ENCODE measurements at regions not wholly inside any gene's neighbourhood (a gene's known extent, or its start where the extent isn't known, plus 50 kb on each side); places are given as distances from the start of the nearest gene placed in this dataset.

DNA sequence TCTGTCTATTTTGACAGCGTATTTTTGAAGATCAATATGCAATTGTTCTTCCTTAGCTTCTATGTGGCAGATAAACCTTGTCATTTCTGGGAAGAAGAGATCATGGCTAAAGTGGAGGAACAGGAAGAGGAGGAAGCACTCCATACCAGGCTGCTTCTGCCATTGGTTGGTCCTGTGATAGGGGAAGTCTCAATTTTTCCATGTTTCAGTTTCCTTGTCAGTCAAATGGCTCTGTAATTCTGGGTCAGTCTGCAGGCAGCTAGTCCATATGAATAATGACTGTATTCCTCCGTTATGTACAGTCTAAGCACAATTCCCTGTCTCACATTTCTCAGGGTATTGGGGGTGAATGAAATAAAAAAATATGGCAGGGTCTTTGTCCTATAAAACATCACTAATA lies 277.6 kb upstream of the CXCR4 start:
- no peak for DNase-seq

- DNase-seq = no peak
Measured at GRCh38 chr2:136394136-136395060, 276.4 kb upstream of the CXCR4 start.

GRCh38 chr2:136393514-136393913 lies 275.6 kb upstream of the CXCR4 start:
- DNase-seq = no peak

DNA sequence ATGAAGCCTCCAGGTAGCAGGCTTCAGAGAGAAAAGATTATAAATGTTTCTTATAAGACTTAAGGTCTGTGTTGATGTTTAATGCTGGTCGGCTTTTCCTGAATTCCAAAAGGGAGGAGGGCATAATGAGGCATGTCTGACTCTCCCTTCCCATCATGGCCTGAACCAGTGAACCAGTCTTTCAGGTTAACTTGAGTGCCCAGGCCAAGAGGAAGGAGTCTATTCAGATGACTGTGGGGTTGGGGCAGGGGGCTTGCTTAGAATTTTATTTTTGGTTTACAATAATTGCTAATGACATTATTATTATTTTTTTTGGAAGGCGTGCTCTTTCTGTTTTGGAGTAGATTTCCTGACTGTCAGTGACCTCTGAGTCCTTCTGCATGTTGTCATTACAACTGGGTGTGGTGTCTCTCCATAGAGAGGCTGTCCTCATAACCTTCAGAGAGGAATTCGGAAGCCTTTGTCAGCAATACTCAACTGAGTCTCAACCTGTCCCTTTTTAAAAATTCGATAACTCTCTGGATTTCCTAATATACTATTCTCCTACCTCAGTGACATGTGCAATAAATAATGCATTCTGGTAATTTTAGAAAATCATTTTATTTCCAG lies 275.1 kb upstream of the CXCR4 start:
- no peak for DNase-seq

DNA sequence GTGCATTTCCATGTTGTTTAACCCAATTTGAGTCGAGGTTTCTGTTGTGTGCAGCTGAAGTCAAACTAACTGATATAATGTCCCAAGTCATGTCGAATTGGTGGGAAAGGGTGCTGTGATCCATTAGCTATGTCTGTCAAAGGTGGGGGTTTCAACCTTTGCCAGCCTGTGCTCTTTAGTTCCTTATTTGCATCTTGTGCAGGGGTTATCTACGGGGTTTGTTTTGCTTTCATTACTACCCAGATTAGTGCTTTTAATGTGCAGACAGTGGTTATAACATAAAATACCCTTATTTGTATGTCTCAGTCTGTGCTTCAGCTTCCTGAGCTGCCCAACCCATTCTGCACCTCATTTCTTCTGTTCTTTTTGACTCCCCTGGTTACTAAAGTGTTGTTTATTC lies 271.9 kb upstream of the CXCR4 start:
- no peak for DNase-seq

DNA sequence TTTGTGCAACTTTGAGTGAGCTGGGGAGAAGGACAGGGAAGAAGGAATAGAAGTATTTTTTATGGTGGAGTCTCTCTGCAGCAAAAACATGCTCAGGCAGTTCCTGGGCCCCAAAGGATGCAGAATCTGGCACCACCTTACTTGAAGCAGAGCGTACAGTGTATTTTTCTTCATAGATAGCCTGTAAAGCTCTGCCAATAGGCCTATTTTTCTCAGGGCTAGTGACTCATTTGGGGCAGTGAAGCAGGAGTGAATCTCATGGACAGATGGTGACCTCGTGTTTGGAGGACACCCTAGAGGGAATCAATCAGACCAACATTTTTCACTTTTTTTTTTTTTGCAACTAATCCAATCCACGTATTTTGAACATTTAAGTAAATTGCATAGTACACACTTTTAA lies 268.1 kb upstream of the CXCR4 start:
- peak; percentile 28 for DNase-seq

GRCh38 chr2:136384531-136385303 lies 266.8 kb upstream of the CXCR4 start:
- DNase-seq = peak; percentile 50

GRCh38 chr2:136383167-136383566 lies 265.2 kb upstream of the CXCR4 start:
- no peak for DNase-seq

DNA sequence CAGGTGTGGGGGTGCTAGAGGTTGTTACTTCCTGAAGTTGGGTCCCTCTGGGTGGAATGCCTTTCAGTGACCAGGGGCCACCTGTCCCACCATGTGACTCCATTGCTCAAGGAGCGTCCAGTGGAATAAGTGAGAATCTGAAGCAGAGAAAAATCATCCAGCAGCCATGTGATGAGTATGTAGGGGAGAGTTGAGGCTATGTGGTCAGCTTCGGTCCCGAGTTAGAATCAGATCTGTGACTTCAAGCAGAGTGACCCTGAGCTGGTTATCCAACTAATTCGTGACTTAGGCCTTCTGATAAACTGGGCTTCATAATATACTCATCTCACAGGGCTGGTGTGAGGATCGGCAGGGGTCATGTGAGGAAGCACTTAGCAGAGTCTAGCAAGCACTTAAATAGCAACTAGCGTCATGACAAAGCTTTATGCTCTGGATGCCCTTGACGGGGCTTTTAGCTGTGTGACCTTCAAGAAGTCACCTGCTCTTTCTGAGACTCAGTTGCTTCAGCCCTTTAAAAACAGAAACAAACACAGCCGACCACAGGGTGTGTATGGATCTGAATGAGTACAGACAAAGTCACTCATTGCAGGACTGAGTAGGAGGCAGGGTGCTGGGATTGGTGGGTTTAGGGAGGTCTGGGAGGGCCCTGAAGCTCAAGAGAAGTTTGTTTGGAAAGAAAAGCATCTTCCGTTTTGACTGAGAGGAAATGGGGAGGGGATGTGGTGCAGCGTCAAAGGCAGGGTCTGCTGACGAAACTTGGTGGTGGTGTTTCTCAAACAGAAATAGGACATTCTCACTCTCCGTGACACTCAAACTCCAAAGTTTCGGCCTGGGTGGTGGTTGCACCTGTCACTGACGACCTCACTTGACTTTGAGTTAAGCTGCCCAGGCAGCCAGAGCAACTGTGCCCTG lies 264.0 kb upstream of the CXCR4 start:
- DNase-seq = no peak

DNA sequence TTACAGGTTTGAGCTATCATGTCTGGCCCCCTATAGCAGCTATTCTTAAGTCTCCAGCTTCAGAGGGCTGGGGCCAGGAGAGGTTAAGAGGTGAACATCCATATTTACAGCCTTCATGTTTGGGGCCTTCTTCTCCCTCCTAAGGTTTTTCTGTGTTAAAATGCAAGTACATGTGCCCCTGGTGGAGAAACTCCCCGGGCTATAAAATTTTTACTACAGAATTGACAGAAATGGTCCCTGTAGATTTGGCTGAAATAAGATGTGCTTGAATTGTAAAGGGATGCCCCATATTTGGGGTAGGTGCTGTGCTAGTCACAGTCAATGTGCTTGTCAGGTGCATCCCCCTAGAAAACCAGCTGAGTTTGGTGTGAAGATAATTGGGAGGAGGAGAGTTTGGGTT lies 263.3 kb upstream of the CXCR4 start:
- no peak for DNase-seq

- DNase-seq = peak; percentile 79
Measured at GRCh38 chr2:136378712-136379595, 261.0 kb upstream of the CXCR4 start.

DNA sequence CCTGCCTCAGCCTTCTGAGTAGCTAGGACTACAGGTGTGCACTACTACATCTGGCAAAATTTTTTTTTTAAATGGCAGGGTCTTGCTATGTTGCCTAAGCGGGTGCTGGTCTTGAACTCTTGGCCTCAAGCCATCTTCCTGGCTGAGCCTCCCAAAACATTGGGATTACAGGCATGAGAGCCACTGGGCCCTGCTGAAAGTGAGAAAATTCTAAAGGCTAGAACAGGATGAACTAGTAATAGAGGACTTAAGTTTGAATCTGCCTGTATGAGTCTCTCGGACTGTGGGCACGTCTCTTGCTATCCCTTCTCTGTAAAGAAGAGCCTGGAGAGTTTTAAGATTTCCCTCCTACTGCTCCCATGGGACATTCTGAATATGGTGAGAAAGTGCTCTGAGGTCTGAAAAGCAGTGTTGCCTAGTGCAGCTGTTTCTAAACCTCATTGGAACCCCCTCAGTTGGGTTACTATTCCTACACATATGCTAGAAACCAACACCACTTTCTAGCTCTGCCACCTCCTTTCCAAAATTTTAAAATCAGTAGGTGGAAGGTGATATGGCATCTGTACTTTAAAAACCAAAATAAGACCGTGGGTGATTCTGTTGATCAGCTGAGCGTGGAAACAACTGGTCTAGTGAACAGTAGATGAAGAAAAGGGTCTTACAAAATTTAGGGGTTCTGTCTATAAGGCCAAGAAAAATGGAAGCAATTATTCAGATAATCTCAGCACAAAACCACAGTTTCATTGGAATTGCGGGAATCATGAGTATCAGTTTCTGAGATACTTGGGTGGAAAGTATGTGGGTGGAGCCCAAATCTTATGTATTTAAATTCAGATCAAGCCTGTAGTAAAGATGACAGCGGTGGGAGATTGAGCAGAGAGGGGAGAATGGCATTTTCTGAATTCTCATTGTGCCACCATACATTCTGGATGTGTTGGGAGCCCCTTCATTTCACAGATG lies 259.8 kb upstream of the CXCR4 start:
- no peak for DNase-seq

DNA sequence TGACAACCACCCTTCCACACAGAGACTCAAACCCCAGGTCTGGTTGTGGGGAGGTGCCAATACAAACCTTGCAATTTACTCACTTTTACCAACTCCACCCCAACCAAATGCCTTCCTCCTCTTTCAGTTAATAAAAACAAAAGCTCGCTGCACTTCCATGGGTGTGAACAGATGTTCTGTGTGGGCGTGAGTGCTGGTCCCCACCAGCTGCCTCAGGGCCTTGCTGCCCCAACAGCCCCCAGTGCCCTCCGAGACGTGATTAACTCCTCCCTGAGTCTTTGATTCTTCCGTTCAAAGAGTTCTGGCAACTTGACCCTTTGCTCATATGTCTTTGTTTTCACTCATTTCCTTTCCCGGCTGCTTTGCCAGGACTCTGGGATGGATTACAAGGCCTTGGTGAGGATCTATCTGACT lies 258.9 kb upstream of the CXCR4 start:
- no peak for DNase-seq

DNA sequence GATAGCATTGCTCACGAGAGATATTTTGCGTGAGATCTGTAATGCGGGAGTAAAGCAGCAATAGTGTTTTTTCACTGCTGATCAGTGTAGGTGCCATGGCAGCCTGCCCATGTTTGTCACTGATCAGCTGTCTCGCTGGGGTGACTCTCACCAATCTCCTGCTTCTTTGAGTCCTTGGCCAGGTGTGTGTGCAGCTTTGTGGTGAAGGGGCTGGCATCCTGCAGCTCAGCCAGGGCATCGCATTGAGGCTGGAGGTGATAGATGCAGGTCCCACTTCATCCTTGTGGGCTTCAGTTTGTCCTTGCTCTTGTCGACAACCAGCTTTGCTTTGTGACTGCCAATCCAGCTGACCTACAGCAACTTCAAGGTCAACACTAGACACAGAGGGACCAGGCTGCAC lies 258.3 kb upstream of the CXCR4 start:
- DNase-seq = no peak

- no peak for DNase-seq
Measured at GRCh38 chr2:136375017-136375901, 257.3 kb upstream of the CXCR4 start.

- DNase-seq = no peak
Measured at GRCh38 chr2:136373841-136374240, 255.9 kb upstream of the CXCR4 start.

- no peak for DNase-seq
Measured at GRCh38 chr2:136373029-136373428, 255.1 kb upstream of the CXCR4 start.

DNA sequence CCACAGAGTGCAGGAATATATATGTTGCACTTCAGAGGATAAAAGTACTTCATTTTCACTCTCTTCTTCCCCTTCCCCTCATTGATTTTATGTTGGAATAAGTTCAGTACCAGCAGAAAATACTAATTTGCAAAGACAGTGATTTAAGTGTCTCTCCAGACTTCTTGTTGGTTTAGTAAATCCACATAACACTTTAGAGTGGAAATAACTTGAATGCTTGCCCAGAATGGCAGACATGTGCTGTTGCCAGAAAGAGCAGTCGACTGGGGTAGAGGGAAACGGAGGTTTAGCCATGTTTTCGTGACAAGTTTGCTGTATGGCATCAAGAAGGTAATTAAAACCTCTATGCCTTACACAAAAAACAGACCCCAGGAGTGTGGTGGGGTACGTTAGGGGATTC lies 246.0 kb upstream of the CXCR4 start:
- DNase-seq = no peak

DNA sequence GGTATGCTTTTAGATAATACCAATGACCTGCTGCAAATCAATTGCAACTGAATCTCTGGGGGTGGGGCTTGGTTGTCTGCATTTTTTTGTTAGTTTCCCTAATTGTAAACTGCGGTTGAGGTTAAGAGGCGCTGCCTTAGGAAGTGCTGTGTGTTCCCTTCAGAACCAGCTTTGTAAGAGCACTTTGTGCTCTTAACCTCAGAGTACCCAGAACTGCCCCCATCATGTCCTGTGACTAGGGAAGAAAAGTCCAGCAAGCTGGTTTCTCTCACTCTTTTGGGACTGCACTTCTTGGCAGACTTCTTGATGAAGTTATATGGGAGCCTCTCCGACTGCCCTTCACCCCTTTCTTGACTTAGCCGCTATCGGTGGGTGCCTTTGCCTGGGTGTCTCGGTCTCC lies 245.5 kb upstream of the CXCR4 start:
- no peak for DNase-seq

All from NCI-H1694 (cell line).